Kidney (tissue), 13 donors: ENCODE measurements at regions not wholly inside any gene's neighbourhood (a gene's known extent, or its start where the extent isn't known, plus 50 kb on each side); places are given as distances from the start of the nearest gene placed in this dataset.
"Not testable (repeated sequence)": the region's sequence is repeated elsewhere in the genome, so short reads cannot be mapped to it uniquely, and the experiment has no call there.

Experiments used
- DNase-seq, 5 donors: peaks; one replicate each; pipeline ENCODE4 v3.0.0-alpha.2; 2013 to 2020
- FAIRE-seq: peaks from 2 replicates; lab custom pipeline; 2012; peaks lifted over from hg19 to GRCh38; lab: Jason Lieb, UNC
- H3K27ac ChIP-seq, 2 donors: one replicate each; pipeline ENCODE4 v1.7.0; 2013; ENCODE audit warnings: low read depth in 2 of 2, low read length in 2 of 2, inconsistent platforms in 1 of 2
- H3K27me3 ChIP-seq: one replicate; pipeline ENCODE4 v1.7.1; 2013; ENCODE audit warnings: low read length, inconsistent platforms; ENCODE audit not compliant: control insufficient read depth, insufficient read depth
- H3K36me3 ChIP-seq, 3 donors: one replicate each; pipeline versions ENCODE4 v1.7.0 to v1.7.1; 2013; ENCODE audit warnings: low read length in 3 of 3, control low read depth in 1 of 3, inconsistent platforms in 1 of 3; ENCODE audit not compliant: insufficient read depth in 3 of 3, control insufficient read depth in 2 of 3
- H3K4me1 ChIP-seq, 3 donors: one replicate each; pipeline versions ENCODE4 v1.7.0 to v1.7.1; 2013; ENCODE audit warnings: low read length in 3 of 3, inconsistent platforms in 1 of 3, low read depth in 1 of 3; ENCODE audit not compliant: control insufficient read depth in 2 of 3, insufficient read depth in 2 of 3
- H3K4me3 ChIP-seq, 3 donors: one replicate each; pipeline versions ENCODE4 v1.7.0 to v1.8.1; 2013; ENCODE audit warnings: low read length in 3 of 3, control low read depth in 1 of 3, inconsistent platforms in 1 of 3
- H3K9ac ChIP-seq, 3 donors: one replicate each; pipeline versions ENCODE4 v1.7.0 to v1.7.1; 2013; ENCODE audit warnings: low read length in 3 of 3, control low read depth in 1 of 3, inconsistent platforms in 1 of 3
- H3K9me3 ChIP-seq, 3 donors: one replicate each; pipeline versions ENCODE4 v1.7.0 to v1.7.1; 2013; ENCODE audit warnings: low read length in 3 of 3, control low read depth in 1 of 3, inconsistent platforms in 1 of 3; ENCODE audit not compliant: control insufficient read depth in 2 of 3, insufficient read depth in 1 of 3
- intact Hi-C: fragments of 100-400 bp; cut with DNase I; formaldehyde crosslinking; loops from one replicate; pipeline ENCODE4 v1.11.1; 2022
- TF ChIP-seq, protein P1 (sequence below): IDR thresholded peaks from 3 replicates; pipeline ENCODE4 v1.5.1; 2012; ENCODE audit warnings: mild to moderate bottlenecking, moderate library complexity, borderline replicate concordance; ENCODE audit not compliant: insufficient read depth; ENCODE audit errors: extremely low read depth
- donor health status: control.
- donor health status: control.
- donor health status: control.
- donor health status: control.
- donor health status: control.
- donor health status: DM: yes; HTN: yes; CAD: no.
- donor health status: Normal renal cell carcinoma (clear cell type).

DNA sequence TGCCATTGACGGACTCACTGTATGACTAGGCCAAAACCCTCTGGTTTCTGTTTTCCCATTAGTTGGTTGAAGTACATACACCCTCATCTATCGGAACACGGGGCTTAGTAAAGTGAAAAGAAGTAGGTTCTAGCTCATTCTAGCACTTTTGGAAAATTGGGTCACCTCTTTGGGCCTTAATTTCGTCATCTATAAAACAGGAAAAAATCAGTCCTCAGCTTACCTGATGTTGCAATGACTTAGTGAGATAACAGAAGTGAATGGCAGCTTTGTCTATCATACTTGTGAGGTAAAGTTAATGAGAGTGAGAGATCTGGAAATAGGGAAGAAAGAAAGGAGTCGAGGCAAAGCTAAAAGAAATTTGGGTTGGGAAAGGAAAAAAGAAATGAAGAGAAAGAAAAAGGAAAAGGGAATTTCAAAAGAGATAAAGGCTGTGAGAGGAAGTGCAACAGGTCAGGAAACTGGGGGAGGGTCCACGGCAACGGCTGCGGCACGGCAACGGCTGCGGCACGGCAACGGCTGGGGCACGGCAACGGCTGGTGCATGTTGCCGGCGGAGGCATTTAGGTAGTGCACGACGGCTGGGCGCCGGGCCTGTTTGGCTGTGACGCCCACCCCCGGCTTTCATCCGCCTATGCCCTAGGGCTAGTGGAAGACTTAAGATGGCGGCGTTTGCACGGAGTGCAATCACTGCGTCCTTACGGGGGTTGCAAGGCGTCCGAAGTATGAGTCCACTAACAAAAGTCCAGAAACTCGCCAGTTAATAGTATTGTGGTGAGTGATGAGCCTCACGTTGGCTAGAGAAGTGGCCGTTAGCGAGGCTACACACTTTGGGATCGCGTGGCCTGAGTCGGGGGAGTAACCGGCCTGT lies 91.4 kb upstream of the XIST start:
- Histone ChIP-seq H3K4me1 (no peaks in the 10 kb centered on the region), H3K27me3 (no peaks in the 10 kb centered on the region), H3K36me3 (peaks cover 0 to 2% (median 0%) of the 10 kb centered on the region in 3 donors), H3K9ac (peak overlapping the region; percentile 60 to 99 (median 90)), H3K4me3 (peak overlapping the region; percentile 91 to 99 (median 96)), H3K9me3 (no peaks in the 10 kb centered on the region), H3K27ac (peak overlapping the region; percentile 67 to 80)
- peak; percentile 91 to 97 (median 95) for DNase-seq
- intact Hi-C loops: no loop called here
- TF ChIP-seq, protein P1, sequence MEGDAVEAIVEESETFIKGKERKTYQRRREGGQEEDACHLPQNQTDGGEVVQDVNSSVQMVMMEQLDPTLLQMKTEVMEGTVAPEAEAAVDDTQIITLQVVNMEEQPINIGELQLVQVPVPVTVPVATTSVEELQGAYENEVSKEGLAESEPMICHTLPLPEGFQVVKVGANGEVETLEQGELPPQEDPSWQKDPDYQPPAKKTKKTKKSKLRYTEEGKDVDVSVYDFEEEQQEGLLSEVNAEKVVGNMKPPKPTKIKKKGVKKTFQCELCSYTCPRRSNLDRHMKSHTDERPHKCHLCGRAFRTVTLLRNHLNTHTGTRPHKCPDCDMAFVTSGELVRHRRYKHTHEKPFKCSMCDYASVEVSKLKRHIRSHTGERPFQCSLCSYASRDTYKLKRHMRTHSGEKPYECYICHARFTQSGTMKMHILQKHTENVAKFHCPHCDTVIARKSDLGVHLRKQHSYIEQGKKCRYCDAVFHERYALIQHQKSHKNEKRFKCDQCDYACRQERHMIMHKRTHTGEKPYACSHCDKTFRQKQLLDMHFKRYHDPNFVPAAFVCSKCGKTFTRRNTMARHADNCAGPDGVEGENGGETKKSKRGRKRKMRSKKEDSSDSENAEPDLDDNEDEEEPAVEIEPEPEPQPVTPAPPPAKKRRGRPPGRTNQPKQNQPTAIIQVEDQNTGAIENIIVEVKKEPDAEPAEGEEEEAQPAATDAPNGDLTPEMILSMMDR: no peak
- FAIRE-seq: peak; percentile 17

DNA sequence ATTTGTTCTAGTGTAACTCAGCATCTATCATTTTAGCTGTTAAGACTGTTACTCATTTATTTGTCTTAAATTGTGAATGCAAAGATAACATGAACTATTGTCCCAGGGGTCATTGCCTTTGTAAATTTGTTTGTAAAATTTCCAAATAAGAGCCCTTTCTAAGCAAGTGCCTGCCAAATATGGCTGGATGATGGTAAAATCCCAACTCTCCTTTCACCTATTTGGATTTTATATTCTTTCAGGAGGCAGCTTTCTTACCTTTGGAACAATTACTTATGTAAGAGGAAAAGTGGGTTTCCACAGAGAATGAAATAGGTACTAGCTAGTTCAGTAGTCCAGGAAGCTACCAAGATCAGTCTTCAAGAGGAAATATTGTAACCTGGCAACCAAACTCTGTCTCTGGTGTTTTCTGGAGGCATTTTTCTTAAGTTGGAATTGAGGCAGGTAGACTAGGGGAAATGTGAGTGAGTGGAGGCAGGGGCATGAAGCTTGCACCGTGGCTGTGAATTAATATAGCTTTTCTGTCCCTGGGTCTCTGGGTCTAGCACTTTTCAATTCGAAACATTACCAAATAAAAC lies 88.5 kb upstream of the XIST start:
- Histone ChIP-seq H3K9me3 (no peaks in the 10 kb centered on the region), H3K27me3 (no peaks in the 10 kb centered on the region), H3K4me3 (no peak overlapping the region), H3K9ac (no peak overlapping the region), H3K4me1 (no peaks in the 10 kb centered on the region), H3K36me3 (no peaks in the 10 kb centered on the region), H3K27ac (no peak overlapping the region)
- DNase-seq: no peak
- no peak for FAIRE-seq
- TF ChIP-seq, protein P1: no peak
- intact Hi-C loops: no loop called here

- DNase-seq, H3K36me3 ChIP-seq, H3K27me3 ChIP-seq, H3K9me3 ChIP-seq, H3K4me1 ChIP-seq, H3K4me3 ChIP-seq, H3K27ac ChIP-seq, intact Hi-C loops, FAIRE-seq, H3K9ac ChIP-seq: not testable (repeated sequence)
Observed at GRCh38 chrX:73937843-73938242, 85.3 kb upstream of the XIST start.

GRCh38 chrX:73932522-73932921 lies 80.0 kb upstream of the XIST start:
- Histone ChIP-seq H3K27ac (no peak overlapping the region), H3K36me3 (no peaks in the 10 kb centered on the region), H3K4me1 (no peaks in the 10 kb centered on the region), H3K9me3 (no peaks in the 10 kb centered on the region), H3K4me3 (no peak overlapping the region), H3K9ac (no peak overlapping the region), H3K27me3 (no peaks in the 10 kb centered on the region)
- TF ChIP-seq, protein P1: no peak
- intact Hi-C loops: no loop called here
- no peak for DNase-seq
- no peak for FAIRE-seq
